Suprapubic skin (tissue), 4 donors: ENCODE measurements at regions not wholly inside any gene's neighbourhood (a gene's known extent, or its start where the extent isn't known, plus 50 kb on each side); places are given as distances from the start of the nearest gene placed in this dataset.
"Not testable (repeated sequence)": the region's sequence is repeated elsewhere in the genome, so short reads cannot be mapped to it uniquely, and the experiment has no call there.

Experiments used
- DNase-seq, 2 donors: peaks; one replicate each; pipeline ENCODE4 v3.0.0-alpha.2; 2019; ENCODE audit warnings: low spot score in 2 of 2
- H3K27ac ChIP-seq: fragments of 200-600 bp; sonication (generic); one replicate; pipeline ENCODE4 v1.5.1; 2019
- H3K27me3 ChIP-seq: fragments of 200-600 bp; sonication (generic); one replicate; pipeline ENCODE4 v1.5.1; 2019
- H3K36me3 ChIP-seq: fragments of 200-600 bp; sonication (generic); one replicate; pipeline ENCODE4 v1.5.1; 2019
- H3K4me1 ChIP-seq: fragments of 200-600 bp; sonication (generic); one replicate; pipeline ENCODE4 v1.5.1; 2019
- H3K4me3 ChIP-seq: fragments of 200-600 bp; sonication (generic); one replicate; pipeline ENCODE4 v1.5.1; 2019; ENCODE audit warnings: mild to moderate bottlenecking
- H3K9me3 ChIP-seq: fragments of 200-600 bp; sonication (generic); one replicate; pipeline ENCODE4 v1.5.1; 2019
- WGBS: methylation state at CpG from one replicate; pipeline ENCODE4 v1.1.5; 2018; 5-methylcytosine and 5-hydroxymethylcytosine counted together

- not testable (repeated sequence) for H3K9me3 ChIP-seq, H3K27me3 ChIP-seq, H3K4me1 ChIP-seq, H3K36me3 ChIP-seq, H3K4me3 ChIP-seq, H3K27ac ChIP-seq
- WGBS: 40% methylated on average over 1 of the region's 3 CpGs
- peak in 1 of 2 donors; percentile 71 for DNase-seq
These were observed 3595.8 kb upstream of the OR11H1 start for GRCh38 chr22:11932212-11932611.

DNA sequence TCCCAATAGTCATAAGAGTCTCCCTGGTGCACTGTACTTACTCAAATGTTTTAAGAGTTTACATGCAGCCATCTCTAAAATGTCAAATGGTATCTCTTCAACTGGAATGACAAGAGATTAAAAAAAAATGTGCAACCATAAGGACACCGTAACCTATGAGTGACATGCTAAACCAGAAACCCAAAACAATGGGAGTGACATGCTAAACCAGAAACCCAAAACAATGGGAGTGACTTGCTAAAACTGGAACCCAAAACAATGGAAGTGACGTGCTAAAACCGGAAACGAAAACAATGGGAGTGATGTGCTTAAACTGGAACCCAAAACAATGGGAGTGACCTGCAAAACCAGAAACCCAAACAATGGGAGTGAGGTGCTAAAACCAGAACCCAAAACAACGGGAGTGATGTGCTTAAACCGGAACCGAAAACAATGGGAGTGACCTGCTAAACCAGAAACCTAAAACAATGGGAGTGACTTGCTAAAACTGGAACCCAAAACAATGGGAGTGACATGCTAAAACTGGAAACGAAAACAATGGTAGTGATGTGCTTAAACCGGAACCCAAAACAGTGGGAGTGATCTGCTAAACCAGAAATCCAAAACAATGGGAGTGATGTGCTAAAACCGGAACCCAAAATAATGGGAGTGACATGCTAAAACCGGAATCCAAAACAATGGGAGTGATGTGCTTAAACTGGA, 3559.9 kb upstream of the OR11H1 start:
- not testable (repeated sequence) for H3K4me1 ChIP-seq, H3K27ac ChIP-seq, H3K4me3 ChIP-seq, H3K27me3 ChIP-seq, H3K9me3 ChIP-seq, DNase-seq, H3K36me3 ChIP-seq
- 81% methylated on average over 11 of the region's 11 CpGs for WGBS

- H3K4me3 ChIP-seq, H3K27ac ChIP-seq, H3K36me3 ChIP-seq, DNase-seq, H3K4me1 ChIP-seq, H3K9me3 ChIP-seq, H3K27me3 ChIP-seq: not testable (repeated sequence)
- WGBS: 55% methylated on average over 12 of the region's 35 CpGs
These were observed 3554.1 kb upstream of the OR11H1 start for GRCh38 chr22:11973856-11974255.
